ENCODE measurements at regions not wholly inside any gene's neighbourhood (a gene's known extent, or its start where the extent isn't known, plus 50 kb on each side); places are given as distances from the start of the nearest gene placed in this dataset.

GRCh38 chr1:57727121-57727520 lies 303.3 kb upstream of the DAB1 start:
- DNase-seq (ENCODE audit: low read depth in 2 of 2): no peak

GRCh38 chr1:57725318-57725717 lies 301.5 kb upstream of the DAB1 start:
- no peak for DNase-seq (ENCODE audit: low read depth in 2 of 2)

- no peak for DNase-seq (ENCODE audit: low read depth in 2 of 2)
These were observed 300.7 kb upstream of the DAB1 start for GRCh38 chr1:57724535-57724934.

GRCh38 chr1:57722285-57722978 lies 298.6 kb upstream of the DAB1 start:
- no peak for DNase-seq (ENCODE audit: low read depth in 2 of 2)

GRCh38 chr1:57721001-57721400 lies 297.1 kb upstream of the DAB1 start:
- no peak for DNase-seq (ENCODE audit: low read depth in 2 of 2)

GRCh38 chr1:57719274-57719673 lies 295.4 kb upstream of the DAB1 start:
- no peak for DNase-seq (ENCODE audit: low read depth in 2 of 2)

- no peak for DNase-seq (ENCODE audit: low read depth in 2 of 2)
These were observed 289.6 kb upstream of the DAB1 start for GRCh38 chr1:57713501-57713900.

- no peak for DNase-seq (ENCODE audit: low read depth in 2 of 2)
These were observed 289.0 kb upstream of the DAB1 start for GRCh38 chr1:57712846-57713245.

- no peak for DNase-seq (ENCODE audit: low read depth in 2 of 2)
These were observed 287.5 kb upstream of the DAB1 start for GRCh38 chr1:57711326-57711725.

- DNase-seq (ENCODE audit: low read depth in 2 of 2): no peak
These were observed 283.8 kb upstream of the DAB1 start for GRCh38 chr1:57707631-57708030.

- no peak for DNase-seq (ENCODE audit: low read depth in 2 of 2)
These were observed 281.0 kb upstream of the DAB1 start for GRCh38 chr1:57704811-57705210.

GRCh38 chr1:57704231-57704630 lies 280.4 kb upstream of the DAB1 start:
- DNase-seq (ENCODE audit: low read depth in 2 of 2): no peak

- no peak for DNase-seq (ENCODE audit: low read depth in 2 of 2)
These were observed 273.0 kb upstream of the DAB1 start for GRCh38 chr1:57696904-57697303.

- no peak for DNase-seq (ENCODE audit: low read depth in 2 of 2)
These were observed 272.2 kb upstream of the DAB1 start for GRCh38 chr1:57696043-57696442.

GRCh38 chr1:57686306-57686705 lies 262.4 kb upstream of the DAB1 start:
- DNase-seq (ENCODE audit: low read depth in 2 of 2): no peak

- no peak for DNase-seq (ENCODE audit: low read depth in 2 of 2)
These were observed 259.4 kb upstream of the DAB1 start for GRCh38 chr1:57683037-57683942.

GRCh38 chr1:57678138-57678537 lies 254.3 kb upstream of the DAB1 start:
- no peak for DNase-seq (ENCODE audit: low read depth in 2 of 2)

GRCh38 chr1:57675776-57676175 lies 251.9 kb upstream of the DAB1 start:
- DNase-seq (ENCODE audit: low read depth in 2 of 2): no peak

GRCh38 chr1:57674801-57675200 lies 250.9 kb upstream of the DAB1 start:
- no peak for DNase-seq (ENCODE audit: low read depth in 2 of 2)

- DNase-seq (ENCODE audit: low read depth in 2 of 2): no peak
These were observed 248.7 kb upstream of the DAB1 start for GRCh38 chr1:57672346-57673140.

- no peak for DNase-seq (ENCODE audit: low read depth in 2 of 2)
These were observed 247.9 kb upstream of the DAB1 start for GRCh38 chr1:57671750-57672149.

- no peak for DNase-seq (ENCODE audit: low read depth in 2 of 2)
These were observed 235.9 kb upstream of the DAB1 start for GRCh38 chr1:57659804-57660203.

Measured in stimulated activated CD8-positive, alpha-beta memory T cell treated with anti-CD3 and anti-CD28 coated beads, Interleukin-2, amount 100 ng/mL, for 48 hours (primary cell).